ENCODE measurements at regions not wholly inside any gene's neighbourhood (a gene's known extent, or its start where the extent isn't known, plus 50 kb on each side); places are given as distances from the start of the nearest gene placed in this dataset.

DNA sequence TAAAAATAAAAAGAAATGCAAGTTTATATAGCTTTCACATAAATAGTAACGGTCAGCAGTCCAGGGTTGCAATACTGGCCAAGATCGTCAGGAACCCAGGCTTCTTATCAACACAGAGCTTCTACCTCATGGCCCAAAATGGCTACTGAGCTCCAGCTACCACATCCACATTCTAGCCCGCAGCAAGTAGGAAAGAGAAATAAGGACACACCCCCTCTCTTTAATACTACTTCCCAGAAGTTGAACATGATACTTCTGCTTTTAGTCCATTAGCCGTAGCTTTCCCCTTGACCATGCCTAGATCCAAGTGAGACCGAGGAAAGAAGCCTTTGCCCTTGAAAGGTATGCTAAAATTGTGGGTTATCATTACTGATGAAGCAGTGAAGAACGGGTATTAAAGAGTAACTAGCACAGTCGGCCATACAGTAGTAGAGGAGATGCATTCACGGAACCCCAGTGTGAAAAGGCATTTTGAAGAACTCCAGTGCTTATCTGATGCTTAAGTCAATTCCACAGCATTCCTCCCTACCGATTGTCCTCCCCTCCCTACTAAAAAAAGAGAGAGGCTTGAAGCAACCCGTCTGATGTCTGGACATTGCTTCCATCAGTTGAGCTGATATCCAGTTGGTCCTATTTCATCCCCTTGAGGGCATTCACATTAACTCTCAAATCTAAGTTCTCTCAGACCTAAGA is 226.9 kb upstream of the RREB1 start (continued):
- TF ChIP-seq, protein P1, sequence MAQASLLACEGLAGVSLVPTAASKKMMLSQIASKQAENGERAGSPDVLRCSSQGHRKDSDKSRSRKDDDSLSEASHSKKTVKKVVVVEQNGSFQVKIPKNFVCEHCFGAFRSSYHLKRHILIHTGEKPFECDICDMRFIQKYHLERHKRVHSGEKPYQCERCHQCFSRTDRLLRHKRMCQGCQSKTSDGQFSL (CRISPR knock-in tag; IDR thresholded peaks at IDR 0.05): 0 out of 2 replicates have a peak, but pooled peaks have one; percentile 29
- TF ChIP-seq, protein P1 (tag; IDR thresholded peaks at IDR 0.05): no peak
- TF ChIP-seq DPF2 (IDR thresholded peaks at IDR 0.05): peak; percentile 37; the same call in 1 of the 2 replicates
- TF ChIP-seq, protein P2, sequence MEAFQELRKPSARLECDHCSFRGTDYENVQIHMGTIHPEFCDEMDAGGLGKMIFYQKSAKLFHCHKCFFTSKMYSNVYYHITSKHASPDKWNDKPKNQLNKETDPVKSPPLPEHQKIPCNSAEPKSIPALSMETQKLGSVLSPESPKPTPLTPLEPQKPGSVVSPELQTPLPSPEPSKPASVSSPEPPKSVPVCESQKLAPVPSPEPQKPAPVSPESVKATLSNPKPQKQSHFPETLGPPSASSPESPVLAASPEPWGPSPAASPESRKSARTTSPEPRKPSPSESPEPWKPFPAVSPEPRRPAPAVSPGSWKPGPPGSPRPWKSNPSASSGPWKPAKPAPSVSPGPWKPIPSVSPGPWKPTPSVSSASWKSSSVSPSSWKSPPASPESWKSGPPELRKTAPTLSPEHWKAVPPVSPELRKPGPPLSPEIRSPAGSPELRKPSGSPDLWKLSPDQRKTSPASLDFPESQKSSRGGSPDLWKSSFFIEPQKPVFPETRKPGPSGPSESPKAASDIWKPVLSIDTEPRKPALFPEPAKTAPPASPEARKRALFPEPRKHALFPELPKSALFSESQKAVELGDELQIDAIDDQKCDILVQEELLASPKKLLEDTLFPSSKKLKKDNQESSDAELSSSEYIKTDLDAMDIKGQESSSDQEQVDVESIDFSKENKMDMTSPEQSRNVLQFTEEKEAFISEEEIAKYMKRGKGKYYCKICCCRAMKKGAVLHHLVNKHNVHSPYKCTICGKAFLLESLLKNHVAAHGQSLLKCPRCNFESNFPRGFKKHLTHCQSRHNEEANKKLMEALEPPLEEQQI (IDR thresholded peaks at IDR 0.05): peak; percentile 63; the same call in 1 of the 2 replicates
- no peak for TF ChIP-seq TCF7 (IDR thresholded peaks at IDR 0.05; ENCODE audit: borderline replicate concordance)
- TF ChIP-seq, protein P3, sequence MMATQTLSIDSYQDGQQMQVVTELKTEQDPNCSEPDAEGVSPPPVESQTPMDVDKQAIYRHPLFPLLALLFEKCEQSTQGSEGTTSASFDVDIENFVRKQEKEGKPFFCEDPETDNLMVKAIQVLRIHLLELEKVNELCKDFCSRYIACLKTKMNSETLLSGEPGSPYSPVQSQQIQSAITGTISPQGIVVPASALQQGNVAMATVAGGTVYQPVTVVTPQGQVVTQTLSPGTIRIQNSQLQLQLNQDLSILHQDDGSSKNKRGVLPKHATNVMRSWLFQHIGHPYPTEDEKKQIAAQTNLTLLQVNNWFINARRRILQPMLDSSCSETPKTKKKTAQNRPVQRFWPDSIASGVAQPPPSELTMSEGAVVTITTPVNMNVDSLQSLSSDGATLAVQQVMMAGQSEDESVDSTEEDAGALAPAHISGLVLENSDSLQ (IDR thresholded peaks at IDR 0.05): no peak
- TF ChIP-seq NFYB (IDR thresholded peaks at IDR 0.05; ENCODE audit: extremely low read depth, insufficient read length): no peak
- no peak for TF ChIP-seq ZNF282 (CRISPR knock-in tag; IDR thresholded peaks at IDR 0.05)
- TF ChIP-seq DACH1 (IDR thresholded peaks at IDR 0.05; ENCODE audit: partially characterized antibody): no peak
- peak; percentile 36; the same call in 1 of the 2 replicates for TF ChIP-seq L3MBTL2 (IDR thresholded peaks at IDR 0.05)
- no peak for TF ChIP-seq ZNF57 (CRISPR knock-in tag; IDR thresholded peaks at IDR 0.05)
- TF ChIP-seq TEAD1 (CRISPR knock-in tag; IDR thresholded peaks at IDR 0.05): no peak
- no peak for TF ChIP-seq EP300 (IDR thresholded peaks at IDR 0.05; ENCODE audit: low read length)
- TF ChIP-seq, protein P4, sequence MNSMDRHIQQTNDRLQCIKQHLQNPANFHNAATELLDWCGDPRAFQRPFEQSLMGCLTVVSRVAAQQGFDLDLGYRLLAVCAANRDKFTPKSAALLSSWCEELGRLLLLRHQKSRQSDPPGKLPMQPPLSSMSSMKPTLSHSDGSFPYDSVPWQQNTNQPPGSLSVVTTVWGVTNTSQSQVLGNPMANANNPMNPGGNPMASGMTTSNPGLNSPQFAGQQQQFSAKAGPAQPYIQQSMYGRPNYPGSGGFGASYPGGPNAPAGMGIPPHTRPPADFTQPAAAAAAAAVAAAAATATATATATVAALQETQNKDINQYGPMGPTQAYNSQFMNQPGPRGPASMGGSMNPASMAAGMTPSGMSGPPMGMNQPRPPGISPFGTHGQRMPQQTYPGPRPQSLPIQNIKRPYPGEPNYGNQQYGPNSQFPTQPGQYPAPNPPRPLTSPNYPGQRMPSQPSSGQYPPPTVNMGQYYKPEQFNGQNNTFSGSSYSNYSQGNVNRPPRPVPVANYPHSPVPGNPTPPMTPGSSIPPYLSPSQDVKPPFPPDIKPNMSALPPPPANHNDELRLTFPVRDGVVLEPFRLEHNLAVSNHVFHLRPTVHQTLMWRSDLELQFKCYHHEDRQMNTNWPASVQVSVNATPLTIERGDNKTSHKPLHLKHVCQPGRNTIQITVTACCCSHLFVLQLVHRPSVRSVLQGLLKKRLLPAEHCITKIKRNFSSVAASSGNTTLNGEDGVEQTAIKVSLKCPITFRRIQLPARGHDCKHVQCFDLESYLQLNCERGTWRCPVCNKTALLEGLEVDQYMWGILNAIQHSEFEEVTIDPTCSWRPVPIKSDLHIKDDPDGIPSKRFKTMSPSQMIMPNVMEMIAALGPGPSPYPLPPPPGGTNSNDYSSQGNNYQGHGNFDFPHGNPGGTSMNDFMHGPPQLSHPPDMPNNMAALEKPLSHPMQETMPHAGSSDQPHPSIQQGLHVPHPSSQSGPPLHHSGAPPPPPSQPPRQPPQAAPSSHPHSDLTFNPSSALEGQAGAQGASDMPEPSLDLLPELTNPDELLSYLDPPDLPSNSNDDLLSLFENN (IDR thresholded peaks at IDR 0.05; ENCODE audit: low read depth in 2 of 2, low read length in 2 of 2): no peak
- TF ChIP-seq CTBP1 (IDR thresholded peaks at IDR 0.05; ENCODE audit: borderline replicate concordance): no peak
- no peak for TF ChIP-seq SAP30 (IDR thresholded peaks at IDR 0.05; ENCODE audit: borderline replicate concordance, insufficient read depth, low read depth, low read length, poor library complexity, severe bottlenecking)
- no peak for TF ChIP-seq STAT5B (CRISPR knock-in tag; IDR thresholded peaks at IDR 0.05)
- no peak for TF ChIP-seq NCOA4 (IDR thresholded peaks at IDR 0.05; ENCODE audit: partially characterized antibody)
- TF ChIP-seq ZNF707 (CRISPR knock-in tag; conservative IDR thresholded peaks at IDR 0.05): no peak
- no peak for TF ChIP-seq MED1 (CRISPR knock-in tag; IDR thresholded peaks at IDR 0.05; ENCODE audit: borderline replicate concordance)

All from K562 (cell line).